Superior temporal gyrus (tissue), 1 donor: ENCODE measurements at regions not wholly inside any gene's neighbourhood (a gene's known extent, or its start where the extent isn't known, plus 50 kb on each side); places are given as distances from the start of the nearest gene placed in this dataset.
A peak's percentile ranks its signal among the peaks of the same experiment; 100 is the strongest.

Experiments
- DNase-seq: peaks from one replicate; pipeline ENCODE4 v3.0.0-alpha.2; 2016; ENCODE audit errors: extremely low spot score

DNA sequence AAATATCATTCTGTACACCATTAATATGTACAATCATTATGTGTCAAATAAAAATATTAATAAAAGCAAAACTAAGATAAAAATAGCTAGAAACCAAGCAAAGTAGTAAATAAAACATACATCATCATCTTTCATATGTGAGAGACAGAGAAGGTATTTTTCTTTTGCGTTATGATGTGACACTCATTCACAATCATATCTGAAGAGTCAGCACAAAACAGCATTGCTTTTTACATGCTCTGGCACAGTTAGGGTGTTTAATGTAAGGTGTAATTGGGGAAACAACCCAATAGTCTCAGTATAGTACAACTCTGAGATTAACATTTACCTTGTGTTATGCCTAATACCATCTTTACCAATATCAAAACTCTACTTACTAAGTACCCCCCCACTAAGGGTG is 376.6 kb downstream of the TMA16 start:
- no peak for DNase-seq

DNA sequence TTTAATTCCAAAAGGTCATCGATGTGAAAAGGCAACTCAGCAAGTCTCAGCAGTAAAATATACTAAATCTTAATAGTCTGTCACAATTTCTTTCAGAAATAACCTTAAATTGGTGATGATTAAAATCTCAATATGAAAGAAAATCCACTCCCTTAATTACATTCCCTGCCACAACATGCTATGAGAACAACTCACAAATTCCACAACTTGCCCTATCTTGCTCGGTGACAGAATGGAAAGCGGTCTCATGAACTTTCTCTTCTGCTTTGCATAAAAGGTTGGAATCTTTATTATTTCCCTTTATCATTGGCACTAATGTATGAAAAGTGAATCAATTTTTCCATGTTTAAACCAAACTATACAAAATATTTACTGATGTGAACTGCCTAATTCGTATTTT is 380.8 kb downstream of the TMA16 start:
- DNase-seq, result no peak

DNA sequence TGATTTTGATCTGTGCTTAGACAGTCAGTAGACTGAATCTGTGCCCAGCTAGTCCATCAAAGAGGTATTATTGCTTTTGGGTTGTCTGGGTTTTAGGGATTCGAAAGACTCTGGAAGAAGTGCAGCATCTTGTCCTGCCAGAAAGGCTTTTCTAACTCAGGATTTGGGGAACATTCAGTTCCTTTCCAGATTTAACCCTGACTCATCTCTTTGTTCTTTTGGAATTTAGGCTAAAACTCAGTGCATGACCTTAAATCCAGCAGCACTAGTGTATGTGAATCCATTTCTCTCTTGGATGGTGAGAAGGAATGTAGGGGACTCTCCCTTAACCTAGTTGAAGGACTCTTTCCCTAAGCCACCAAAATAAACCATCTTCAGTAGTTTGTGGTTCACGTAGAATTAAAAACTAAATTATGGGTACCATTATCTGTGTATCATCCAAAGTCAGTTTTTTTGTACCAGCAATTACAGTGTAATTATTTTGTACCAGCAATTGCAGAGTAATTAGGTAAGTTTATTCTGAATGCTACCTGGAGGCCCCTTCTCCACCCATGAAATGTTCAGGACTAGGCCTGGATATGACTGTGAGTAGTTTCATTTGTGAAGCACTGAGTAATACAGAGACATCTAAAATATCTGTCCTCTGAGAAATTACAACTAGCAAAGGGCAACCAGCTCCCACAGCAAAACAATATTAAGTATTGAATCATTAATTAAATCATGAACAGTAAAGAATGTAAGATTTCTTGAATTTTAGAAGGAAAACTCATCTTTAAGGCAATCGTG is 384.0 kb downstream of the TMA16 start:
- no peak for DNase-seq

DNA sequence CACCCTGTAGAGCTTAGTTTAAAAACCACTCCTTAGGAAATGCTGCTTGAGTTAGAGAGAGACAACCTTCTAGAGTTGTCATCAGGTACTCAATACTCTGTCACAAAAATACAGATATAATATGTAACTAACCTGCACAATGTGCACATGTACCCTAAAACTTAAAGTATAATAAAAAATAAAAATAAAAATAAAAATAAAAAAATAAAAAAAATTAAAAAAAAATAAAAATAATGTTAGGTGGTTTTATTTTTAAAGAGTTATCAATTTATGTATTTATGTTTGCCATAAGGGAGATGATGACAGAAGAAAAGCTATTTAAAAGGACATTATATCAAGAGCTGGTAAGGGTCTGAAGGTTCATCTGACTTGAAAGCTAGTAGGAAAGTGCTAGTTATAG is 397.9 kb downstream of the TMA16 start:
- no peak for DNase-seq

DNA sequence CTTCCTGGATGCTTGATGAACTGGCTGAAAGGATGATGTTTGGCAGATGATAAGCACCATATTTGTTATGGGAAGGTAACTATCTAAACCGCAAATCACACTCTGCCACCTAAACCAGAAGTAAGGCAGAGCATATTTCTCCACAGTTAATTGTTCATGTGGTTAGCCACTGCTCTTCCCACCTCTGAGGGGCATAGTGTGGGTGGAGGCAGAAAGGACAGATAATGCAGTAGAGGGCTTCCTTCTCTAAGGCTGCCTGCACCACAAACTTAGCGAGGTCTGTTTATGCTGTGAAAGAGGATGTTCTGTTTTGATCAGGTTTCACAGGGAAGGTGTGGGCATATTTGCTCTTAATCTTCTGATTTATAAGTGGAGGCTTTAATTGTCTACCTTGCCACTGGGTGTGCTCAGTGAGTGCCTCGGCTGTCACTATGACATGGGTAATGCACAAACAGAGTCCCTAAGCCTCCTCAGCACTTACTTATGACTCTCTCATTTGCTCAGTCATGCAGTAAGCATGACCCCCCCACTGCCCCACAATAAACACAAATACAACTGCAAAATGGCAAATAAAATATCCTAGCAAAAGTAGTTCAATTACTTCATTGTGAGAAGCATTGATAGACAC is 401.0 kb downstream of the TMA16 start:
- DNase-seq, result no peak

DNA sequence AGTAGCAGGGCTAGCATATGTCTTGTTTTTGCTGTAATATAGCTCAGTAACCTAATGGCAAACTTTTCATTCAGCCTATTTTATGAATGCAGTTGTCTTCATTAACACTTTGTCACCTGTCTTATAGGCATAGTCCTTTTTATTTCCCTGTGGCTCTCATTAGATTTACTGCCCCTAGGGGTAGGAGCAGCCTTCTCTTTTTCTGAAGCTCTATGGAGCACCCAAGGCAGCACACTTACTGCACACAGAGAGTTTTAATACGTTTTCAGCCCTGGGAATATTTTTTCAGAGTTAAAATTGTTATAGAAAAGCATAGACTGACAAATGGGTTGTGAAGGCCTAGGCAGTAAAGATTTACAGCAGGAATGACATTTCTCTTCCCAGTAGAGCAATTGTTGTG is 406.8 kb downstream of the TMA16 start:
- DNase-seq, result no peak

DNA sequence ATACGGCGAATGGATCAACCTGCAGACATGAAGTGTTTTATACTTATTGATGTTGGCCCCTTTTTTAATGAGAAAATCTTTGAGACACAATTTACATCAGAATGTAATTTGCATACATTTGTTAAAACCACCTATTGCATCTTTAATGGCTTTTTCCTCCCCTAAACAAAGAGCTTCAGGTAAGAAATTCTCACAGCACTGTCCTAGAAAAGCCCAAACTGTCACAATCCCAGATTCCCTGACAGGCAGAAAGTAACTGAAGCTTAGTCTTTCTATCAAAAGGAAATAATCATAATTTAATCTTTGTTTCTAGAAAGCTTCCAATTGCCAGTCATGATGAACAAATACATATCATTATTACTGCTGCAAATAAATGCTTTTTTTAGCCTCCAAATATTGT is 407.9 kb downstream of the TMA16 start:
- no peak for DNase-seq

DNA sequence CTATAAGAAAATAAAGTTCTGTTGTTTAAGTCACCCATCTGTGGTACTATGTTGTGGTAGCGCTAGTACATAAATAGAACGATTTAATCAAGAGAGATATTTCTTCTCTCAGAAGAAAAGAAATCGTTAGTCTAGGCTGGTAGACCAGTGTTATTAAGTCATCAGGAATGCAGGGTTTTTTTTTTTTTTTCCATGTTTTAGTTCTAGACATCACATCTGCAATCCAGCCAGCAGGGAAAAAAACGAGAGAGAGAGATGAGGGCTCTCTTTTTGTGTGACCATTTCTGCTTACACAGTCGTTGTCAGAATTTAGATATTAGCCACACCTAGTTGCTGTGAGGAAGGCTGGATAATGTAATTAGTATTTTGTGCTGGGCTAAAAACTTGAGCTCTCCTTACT is 417.4 kb downstream of the TMA16 start:
- DNase-seq, result peak; percentile 27

DNA sequence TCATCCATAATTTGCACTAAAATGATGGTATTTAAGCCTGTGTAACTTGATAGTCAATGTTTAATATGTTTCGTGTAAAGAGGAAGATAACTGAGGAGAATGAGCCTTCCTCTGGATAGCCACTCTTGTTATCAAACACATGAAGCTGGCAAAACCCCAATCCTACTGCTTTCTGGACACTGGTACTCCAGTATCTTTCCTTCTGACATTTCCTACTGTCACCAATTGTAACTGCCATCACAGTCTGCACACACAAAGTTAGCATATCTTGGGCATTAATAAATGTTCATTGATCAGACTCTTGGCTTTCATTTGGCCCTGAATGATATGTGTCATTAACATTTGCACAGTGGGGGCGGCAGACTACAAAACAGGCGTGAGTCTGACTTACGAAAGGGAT is 419.1 kb downstream of the TMA16 start:
- DNase-seq, result peak; percentile 79

DNA sequence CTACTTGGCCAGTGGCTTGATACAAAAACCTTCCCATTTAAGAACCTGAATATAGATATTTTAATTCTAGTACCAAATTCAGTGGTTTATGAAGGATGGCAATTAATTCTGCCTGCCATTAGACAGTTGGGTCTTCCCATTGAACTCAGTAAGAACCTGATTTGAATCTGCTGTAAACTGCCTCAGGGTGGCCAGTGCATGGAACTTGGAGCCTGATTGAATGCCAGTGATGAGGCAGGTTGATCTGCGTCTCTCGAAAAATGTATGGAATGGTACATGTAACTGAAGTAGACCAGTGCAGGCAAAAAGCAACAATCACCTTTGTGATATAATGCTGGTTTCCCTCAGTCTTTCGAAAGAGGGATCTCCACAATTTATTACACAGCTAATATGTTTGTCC is 421.4 kb downstream of the TMA16 start:
- no peak for DNase-seq

DNA sequence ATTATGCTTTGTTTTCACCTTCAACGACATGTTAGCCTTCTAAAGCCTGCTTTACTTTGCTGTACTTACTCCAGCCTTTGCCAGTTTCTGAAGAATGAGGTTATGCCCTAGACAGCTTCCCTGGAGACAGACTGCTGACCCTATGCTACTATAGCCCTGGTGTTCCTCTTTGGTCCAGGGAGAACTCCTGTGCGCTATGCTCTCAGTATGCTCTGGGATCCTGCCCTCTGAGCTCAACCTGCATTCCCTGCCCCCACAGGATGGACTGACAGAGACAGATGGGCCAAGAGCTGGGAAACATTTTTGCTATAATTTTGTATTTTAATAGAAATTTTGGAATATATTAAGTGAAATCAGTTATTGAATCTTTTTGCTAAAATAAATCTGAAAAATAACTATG is 425.9 kb downstream of the TMA16 start:
- no peak for DNase-seq

DNA sequence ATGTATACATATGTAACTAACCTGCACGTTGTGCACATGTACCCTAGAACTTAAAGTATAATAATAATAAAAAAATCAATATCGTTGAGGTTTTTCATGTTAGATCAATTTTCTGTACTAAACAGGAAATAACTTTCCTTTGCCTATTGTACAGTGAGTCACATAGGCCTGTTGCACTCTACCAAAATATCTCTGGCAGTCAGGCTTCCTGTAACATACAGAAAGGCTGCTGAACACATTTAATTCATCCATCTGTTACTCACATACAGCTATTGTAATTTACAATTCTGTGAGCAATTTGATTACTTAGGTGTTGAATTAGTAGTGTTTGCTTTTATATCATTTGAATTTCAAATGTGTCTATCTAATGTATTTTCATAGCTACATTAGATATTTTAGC is 427.8 kb downstream of the TMA16 start:
- DNase-seq, result peak; percentile 34

DNA sequence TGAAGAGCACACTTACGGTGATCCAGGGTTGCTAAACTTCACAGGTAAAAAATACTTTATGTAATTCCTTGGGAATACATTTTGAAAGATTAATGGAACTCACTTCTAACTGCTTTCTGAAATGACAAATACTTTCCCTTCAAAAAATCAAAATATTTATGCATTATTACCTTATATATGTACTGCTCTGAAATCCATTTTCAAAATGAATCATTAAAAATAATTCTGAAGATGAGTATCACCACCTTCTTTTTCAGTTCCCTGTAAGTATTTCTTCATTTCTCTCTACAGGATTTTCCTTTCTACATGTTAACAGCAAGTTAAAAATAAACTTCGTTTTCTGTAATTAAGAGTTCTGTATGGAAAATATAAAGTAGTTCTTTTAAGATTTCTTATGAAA is 428.6 kb downstream of the TMA16 start:
- no peak for DNase-seq

DNA sequence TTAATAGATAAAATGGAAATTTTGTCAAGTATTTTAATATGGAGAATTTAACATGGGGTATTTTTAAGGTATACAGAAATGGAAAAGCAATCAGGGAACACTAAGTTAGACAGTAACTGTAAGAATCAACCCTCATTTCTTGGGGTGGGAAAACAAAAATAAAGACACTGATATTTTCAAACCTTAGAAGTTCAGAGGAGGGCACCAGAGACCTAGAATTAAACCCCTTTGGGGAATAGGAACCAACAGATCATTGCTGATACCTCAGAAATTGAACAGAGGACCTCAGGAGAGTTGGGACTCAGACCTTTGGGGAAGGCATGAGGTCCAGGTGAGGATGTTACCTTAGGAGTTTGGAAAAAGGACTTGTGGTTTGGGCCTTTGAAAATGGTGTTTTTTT is 435.6 kb downstream of the TMA16 start:
- no peak for DNase-seq

DNA sequence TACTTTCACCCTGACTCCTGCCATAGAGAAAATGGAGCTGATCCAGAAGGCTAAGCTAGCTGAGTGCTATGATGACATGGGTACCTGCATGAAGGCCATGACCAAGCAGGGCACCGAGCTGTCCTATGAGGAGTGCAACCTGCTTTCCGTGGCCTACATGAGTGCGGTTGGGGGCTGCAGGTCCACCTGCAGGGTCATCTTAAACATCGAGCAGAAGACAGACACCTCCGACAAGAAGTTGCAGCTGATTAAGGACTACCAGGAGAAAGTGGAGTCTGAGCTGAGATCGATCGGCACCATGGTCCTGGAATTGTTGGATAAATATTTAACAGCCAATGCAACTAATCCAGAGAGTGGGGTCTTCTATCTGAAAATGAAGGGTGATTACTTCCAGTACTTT is 438.0 kb downstream of the TMA16 start:
- DNase-seq, result no peak

DNA sequence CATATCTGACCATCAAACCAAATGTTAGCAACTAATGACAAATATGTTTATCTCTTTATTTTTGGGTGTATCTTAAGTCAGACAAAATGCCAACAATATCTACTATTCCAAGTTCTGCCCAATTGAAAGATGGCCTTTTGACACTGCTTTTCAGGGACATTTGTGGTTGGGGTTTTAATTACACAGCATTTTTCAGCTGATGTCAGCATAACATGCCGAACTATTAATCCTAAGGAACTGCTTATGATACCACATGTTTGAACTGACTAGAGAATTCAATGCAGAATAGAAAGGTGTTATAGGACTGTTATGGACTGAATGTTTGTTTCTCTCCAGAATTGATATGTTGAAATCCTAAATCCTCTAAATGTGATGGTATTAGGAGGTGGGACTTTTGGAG is 445.1 kb downstream of the TMA16 start:
- no peak for DNase-seq

DNA sequence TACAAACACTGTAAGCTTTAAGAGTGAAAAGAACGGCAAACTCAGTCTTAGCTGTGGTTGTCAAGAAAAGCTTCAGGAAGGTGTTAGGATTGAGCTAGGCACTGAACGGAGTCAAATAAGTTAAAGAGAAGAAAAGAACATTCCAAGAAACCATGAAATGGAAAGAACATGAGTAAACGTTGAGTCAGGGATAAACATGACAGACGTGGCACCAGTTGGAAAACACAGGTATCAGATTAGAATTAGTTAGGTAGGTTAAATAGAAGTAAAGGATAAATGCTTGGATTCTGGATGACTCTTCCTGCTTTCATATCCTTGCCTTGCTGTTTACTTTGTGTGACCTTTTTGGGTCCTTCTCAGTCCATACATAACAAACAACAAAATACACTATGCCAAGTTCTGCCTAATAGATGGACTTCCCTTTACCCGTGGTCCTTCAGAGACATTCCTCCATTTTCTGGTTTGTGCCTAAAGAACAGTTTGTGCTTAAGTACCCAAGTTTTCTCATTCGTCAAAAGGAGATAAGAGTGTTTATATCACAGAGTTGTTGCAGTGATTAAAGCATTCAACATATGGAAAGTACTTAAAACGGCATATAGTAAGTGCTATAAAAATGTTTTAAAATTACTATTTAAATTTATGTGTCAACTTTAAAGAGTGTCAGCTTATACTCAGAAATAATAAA is 446.9 kb downstream of the TMA16 start:
- DNase-seq, result no peak

DNA sequence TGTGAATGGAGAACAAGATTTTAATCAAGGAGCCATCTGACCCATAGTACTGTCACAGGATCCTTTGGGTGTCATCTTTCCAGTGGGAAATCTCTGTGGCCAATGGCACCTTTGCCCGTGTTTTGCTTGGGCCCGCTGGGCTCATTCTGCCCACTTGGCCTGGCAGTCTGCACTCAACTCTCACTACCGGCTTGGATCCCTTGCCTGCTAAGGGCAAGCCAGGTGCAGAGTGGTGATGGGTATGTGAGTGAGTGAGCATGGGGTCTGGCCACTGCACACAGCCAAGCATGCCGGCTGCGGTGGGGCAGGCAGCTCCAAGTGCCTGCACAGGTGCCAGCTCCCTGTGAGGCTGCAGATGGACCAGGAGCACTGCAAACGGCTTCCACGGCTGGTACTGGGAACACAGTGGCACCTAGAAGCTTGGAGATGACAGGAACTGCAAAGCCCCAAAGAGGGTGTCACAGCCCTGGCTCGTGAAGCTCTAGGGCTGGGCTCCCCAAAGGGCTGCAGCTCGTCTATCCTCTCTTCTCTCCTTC is 454.5 kb downstream of the TMA16 start:
- no peak for DNase-seq

DNA sequence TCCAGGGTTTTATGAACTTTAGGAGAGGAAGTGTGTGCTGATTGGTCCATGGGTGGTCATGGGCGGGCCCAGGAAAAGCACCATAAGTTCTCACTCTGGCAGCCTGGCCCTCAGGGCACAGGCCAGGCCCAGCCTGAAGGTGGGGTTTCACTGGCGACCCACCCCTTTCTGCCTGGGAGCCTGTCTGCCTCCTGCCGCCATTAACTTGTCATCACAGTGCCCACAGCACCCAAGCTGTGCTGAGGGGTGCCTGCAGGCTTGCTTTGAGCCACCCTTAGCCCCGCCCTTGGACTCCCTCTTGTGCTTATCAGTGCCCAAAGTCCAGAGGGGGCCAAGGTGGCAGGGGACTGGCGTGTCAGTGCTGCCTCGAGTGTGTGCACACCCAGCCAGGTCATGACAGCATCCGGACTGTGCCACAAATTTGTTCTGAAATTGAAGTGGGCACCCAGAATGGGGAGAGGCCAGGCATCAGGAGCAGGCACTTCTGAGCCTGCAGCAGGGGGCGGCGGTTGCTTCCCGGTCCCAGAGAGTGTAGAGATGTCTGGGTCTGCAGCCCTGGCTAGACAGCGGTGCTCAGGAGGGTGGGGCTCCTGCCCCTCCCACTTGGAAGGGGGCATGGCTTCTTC is 455.6 kb downstream of the TMA16 start:
- DNase-seq, result no peak

DNA sequence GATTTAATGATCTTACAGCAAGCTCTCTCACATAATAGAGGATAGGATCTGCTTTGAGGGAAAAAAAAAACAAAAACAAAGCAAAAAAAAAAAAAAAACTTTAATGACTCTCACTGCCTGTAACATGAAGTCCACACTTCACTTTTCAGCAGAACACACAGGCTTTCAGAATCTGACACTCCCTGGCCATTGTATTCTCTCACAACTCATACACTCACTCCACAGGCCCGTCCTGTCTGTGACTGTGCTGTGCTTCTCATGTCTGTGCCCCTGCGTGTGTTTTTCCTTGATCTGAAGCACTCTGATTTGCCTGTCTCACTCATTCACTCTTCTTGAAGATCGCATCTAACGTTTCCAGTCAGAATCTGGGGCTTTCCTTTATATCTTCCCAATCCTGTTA is 460.8 kb downstream of the TMA16 start:
- no peak for DNase-seq

DNA sequence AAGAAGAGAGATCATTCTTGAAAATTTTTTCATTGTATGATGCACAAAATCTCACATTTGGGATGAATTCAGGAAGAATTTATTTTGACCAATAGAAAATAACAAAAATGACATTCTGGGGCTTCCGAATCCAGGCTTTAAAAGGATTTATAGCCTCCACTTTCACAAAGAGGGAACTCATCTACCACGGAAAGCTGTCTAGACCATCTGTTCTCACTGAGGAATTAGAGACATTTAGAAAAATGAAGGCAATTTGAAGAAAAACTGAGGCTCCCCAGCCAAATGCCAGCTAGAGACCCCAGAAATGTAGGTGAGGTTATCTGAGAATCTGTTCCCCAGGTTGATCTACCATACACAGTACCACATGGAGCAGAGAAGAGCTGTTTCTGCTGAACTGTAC is 464.3 kb downstream of the TMA16 start:
- DNase-seq, result no peak

DNA sequence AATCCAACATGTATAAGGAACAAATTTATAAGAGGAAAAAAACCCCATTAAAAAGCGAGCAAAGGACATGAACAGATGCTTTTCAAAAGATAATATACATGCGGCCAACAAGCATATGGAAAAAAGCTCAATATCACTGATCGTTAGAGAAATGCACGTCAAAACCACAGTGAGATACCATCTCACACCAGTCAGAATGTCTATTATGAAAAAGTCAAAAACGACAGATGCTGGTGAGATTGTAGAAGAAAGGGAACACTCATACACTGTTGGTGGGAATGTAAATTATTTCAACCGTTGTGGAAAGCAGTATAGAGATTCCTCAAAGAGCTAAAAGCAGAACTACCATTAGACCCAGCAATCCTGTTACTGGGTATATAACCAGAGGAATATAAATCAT is 465.4 kb downstream of the TMA16 start:
- DNase-seq, result no peak
